Astrocyte of the hippocampus (primary cell): ENCODE measurements at regions not wholly inside any gene's neighbourhood (a gene's known extent, or its start where the extent isn't known, plus 50 kb on each side); places are given as distances from the start of the nearest gene placed in this dataset.

Experiments used
- DNase-seq: peaks from one replicate; pipeline ENCODE4 v3.0.0; 2011; ENCODE audit warnings: low read depth, low spot score

DNA sequence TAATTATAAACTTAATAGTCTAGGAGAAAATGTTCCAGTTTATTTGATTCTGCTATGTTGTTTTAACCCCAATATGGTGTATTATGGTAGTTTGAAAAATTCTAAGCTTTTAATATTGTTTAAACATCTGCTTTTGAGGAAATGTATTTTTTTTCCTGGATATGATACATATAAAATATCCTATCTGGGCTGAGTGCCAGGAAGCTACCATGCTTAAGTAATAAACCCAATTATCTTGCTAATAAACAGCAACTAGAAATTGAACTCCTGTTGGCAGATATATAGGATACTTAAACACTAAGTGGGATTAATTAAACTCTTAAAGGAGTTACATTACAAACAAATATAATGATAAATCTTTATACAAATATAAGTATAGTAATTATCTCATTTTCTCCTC lies 293.7 kb upstream of the GRM7 start:
- DNase-seq = no peak

DNA sequence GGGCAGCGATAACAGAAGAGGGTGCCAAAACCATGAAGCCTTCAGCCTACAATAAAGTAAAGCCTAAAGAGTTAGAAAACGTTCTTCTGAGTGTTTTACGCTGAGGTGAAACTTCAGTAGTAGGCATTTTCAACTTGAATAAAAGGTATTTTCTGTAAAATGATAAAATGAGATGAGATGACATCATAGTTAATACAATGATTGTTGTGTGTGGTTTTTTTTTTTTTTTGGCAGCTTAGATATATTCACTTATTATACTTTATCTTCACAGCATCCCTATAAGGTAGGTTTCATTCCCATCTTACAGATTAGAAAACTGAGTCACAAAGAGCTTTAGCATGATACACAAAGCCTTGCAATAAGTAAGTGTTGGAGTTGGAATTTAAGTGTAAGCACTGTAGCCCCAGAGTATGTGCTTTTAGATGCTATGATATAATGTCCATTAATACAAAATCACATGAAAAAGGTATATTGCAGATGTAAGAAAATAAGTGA lies 291.9 kb upstream of the GRM7 start:
- no peak for DNase-seq

DNA sequence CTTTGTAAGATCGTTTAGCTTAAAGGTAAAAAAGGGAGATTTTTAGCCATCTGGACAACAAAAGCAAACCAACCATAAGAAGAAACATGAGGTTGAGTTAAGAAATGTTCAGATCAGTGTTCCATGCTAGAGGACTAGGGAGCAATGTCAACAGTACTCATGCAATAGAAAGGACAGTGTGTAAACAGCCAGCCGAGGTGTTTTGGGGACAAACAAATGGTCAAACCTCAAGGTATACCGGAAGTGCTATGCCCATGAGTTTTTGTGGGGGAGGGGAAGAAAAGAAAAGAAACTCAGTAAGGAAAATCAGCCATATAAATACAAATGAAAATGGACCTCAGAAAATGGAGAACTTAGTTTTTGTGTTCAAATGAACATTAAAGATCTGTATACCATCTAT lies 289.5 kb upstream of the GRM7 start:
- DNase-seq = no peak

DNA sequence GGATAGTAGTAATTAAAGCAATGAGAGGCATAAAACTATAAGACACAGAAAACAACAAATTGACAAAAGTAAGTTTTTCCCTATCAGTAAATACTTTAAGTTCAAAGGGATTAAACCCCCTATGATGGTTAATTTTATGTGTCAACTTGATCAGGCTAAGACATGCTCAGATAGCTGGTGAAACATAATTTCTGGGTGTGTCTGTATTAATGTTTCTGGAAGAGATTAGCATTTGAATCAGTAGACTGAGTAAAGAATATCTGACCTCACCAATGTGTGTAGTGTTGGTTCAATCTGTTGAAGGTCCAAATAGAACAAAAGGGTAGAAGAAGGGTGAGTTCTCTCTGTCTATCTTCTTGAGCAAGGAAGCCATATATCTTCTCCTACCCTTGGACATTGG lies 283.3 kb upstream of the GRM7 start:
- DNase-seq = no peak

DNA sequence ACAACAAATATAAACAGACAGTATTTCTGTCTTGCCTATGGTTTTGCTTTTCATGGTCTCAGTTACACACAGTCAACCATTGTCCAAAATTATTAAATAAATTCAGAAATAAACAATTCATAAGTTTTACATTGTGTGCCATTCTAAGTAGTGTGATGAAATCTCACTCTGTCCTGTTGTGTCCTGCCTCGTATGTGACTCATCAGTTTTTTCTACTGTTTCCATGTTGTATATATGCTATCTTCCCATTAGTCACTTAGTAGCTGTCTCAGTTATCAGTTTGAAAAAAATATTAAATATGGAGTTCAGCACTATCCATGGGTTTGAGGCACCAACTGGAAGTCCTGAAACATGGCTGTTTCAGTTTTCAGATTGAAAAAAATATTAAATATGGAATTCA lies 282.4 kb upstream of the GRM7 start:
- no peak for DNase-seq

DNA sequence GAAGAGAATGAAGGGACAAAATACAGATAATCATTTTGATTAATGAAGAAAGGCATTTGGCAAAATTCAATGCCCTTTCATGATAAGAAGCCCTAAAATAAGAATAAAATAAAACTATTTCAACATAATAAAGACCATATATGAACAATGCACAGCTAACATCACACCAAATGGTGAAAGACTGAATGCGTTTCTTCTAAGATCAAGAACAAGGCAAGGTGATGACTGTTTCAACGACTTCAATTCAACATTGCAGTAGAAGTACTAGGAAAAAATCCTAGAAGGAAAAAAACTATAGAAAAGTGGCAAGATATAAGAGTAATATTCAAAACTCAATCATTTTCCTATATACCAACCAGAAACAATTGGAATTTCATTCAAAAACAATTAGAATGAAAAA lies 280.1 kb upstream of the GRM7 start:
- no peak for DNase-seq

DNA sequence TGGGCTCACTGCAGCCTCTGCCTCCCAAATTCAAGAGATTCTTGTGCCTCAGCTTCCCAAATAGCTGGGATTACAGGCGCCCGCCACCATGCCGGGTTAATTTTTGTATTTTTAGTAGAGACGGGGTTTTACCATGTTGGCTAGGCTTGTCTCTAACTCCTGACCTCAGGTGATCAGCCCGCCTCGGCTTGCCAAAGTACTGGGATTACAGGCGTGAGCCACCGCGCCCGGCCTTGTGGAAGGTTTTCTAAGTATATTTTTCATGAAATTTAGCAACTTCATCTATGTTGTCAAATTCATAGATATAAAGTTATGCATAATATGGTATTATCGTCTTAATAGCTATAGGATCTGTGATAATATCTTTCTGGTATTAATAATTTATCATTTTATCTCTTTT lies 275.6 kb upstream of the GRM7 start:
- no peak for DNase-seq

DNA sequence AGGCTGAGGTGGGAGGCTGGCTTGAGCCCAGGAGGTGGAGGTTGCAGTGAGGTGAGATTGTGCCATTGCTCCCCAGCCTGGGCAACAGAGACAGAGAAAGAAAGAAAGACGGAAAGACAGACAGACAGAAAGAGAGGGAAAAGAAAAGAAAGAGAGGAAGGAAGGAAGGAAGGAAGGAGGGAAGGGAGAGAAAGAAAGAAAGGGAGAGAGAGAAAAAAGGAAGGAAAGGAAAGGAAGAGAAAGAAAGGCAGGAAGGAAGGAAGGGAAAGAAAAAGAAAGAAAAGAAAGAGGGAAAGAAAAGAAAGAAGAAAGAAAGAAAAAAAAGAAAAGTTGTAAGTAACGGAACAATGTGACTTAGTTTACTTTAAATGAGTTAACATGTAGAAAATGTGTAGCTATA lies 260.7 kb upstream of the GRM7 start:
- no peak for DNase-seq

DNA sequence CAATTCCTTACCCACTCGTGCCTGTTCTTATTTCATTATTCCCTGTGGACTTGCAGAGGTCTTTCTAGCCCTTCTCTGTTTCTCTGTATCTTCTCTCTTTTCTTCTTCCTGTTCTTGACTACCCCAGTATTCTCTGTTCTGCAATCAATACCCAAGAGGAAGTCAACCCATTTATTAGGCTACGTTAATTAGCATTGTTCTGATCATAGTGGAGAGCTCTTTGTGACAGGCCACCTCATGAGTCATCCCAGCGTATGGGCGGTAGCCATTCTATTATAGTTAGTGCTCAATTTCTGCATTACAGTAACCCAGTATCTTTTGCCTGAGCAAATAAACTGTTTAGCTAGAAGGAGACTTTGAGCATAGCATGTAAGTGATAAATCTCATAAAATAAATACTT lies 259.5 kb upstream of the GRM7 start:
- DNase-seq = no peak

DNA sequence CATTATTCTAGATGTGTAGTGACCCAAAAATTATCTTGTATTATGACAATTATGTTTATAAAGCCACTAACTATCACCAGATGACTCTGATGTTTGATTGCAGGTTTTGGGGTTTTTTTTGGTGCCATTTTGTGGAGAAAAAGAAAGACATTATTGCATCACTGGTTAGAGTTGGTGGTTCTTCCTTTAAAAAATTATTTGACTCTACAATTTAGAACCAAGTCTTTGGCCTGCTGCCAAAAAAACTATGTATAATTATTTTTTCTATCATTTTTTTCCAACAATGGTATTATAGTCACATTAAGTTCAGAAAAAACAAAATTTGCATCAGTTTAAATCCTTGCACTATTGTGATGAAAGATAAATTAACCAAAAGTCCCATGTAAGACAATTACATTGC lies 258.6 kb upstream of the GRM7 start:
- no peak for DNase-seq

DNA sequence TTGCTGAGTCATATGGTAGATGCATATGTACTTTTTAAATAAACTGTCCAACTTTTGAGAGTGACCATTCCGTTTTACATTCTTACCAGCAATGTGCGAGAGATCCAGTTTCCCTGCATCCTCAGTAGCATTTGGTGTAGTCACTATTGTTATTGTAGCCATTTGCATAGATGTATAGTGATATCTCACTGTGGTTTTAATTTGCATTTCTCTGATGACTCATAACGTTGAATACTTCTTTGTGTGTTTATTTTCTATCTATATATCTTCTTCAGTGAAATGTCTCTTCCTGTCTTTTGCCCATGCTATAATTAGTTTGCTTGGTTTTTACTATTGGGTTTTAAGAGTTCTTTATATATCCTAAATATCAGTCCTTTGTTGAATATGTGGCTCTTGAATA lies 255.7 kb upstream of the GRM7 start:
- no peak for DNase-seq

DNA sequence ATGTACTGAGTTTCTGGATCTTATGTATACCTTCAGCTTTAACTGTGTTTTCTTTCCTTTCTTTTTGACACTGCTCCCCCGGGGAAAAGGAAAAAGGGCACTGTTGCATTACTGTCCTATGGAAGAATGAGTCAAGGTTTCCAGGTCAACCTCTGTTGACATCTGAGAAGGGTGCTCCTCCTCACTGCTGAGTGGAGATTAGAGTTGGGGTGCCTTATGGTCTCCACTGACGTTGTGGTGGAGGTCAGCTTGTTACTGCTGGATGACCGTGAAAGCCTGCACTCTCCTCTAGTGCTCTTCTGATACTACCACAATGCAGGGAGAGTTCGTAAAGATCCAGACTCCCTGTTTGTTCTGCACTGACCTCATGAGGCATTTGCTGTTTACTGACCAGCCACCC lies 252.1 kb upstream of the GRM7 start:
- no peak for DNase-seq

DNA sequence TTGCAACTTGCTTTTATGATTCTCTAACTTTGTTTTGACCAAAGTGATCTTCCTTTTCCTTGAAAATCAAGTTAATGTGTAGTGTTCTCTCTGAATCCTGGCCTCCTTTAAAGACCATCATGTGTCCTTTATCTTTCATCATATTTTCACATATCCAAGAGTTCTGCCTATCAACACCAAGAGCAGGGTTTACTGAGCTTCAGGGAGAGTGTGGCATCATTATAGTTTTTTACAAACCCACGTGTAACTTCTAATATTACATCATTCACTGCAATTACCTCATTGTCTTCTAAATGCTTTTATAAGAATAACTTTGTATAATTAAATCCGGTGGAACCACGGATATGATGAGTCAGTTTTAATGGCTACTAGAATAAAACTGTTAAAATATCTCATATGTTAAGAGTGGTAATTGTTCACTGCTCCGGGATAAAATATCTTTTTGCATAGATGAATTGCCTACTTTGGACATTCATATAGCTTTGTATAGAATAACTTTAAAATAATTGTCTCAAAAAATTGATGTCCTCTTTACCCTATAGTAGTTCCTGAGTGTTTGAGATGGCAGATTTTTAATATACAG lies 248.8 kb upstream of the GRM7 start:
- no peak for DNase-seq

DNA sequence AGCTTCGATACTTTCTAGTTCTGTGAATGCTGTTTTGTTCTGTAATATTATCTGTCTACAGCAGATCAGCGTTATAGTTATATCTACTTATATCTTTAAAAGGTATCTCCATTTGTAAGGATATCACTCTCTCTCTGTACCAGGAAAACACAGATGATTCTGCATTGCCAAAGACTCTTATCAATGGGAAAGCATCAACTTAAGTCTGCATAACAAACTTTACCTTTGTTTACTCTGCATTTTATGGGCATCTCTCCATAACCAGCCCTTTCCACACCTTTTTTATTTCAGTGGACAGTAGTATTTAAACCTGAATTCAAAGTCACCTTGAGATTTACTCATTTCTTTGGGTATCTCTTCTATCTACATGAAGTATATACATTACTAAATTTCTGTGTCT lies 238.7 kb upstream of the GRM7 start:
- DNase-seq = no peak

DNA sequence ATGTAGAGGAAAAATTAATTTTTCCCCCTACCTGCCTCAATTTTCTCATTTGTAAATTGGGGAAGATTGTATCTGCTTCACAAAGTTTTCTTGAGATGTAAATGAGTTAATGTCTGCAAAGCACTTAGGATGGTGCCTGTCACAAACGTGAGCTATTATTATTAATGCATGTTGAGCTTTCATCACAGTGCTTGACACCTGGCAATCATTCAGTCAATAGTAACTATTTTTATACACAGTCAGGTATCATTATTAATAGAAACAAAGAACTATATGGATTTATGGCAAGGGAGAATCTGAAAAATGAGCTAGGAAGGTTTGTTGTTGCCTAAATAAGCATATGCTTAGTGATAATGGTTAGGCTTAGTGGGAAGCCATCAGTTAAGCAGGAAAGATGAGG lies 238.2 kb upstream of the GRM7 start:
- DNase-seq = no peak

DNA sequence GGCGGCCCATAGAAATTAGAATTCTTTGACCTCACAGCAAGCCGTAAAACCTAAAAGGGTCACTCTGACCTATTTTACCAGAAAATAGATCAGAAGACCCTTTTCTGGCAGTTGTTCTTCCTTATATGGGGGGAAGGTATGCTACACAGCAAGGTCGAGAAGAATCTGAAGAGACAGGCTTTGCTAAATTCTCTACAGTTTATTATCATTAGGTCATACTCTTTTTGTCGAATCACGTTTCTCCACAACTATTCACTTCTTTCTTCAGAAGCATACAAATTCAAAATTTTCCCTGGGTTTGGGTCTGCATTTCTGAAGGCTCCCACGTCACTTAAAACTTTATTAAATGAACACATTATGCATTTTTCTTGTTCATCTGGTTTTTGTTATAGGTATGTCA lies 229.5 kb upstream of the GRM7 start:
- no peak for DNase-seq

DNA sequence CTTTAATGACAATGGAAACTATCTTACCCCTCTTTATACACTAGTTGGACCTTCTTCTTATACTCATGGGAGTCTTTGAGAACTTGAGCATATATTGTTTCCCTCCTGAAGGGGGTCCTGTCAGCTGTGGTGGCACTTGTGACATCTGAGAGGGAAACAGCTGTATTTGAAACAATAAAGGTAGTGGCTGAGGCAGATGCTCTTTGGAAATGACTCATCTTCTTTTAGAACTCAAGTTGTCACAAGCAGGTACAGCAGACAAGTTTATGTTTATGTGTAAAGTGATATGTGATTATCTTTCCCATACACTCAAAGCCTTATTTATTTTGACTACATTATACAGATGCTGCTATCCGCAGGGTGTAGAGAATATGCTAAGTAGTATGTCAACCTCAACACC lies 220.0 kb upstream of the GRM7 start:
- no peak for DNase-seq

DNA sequence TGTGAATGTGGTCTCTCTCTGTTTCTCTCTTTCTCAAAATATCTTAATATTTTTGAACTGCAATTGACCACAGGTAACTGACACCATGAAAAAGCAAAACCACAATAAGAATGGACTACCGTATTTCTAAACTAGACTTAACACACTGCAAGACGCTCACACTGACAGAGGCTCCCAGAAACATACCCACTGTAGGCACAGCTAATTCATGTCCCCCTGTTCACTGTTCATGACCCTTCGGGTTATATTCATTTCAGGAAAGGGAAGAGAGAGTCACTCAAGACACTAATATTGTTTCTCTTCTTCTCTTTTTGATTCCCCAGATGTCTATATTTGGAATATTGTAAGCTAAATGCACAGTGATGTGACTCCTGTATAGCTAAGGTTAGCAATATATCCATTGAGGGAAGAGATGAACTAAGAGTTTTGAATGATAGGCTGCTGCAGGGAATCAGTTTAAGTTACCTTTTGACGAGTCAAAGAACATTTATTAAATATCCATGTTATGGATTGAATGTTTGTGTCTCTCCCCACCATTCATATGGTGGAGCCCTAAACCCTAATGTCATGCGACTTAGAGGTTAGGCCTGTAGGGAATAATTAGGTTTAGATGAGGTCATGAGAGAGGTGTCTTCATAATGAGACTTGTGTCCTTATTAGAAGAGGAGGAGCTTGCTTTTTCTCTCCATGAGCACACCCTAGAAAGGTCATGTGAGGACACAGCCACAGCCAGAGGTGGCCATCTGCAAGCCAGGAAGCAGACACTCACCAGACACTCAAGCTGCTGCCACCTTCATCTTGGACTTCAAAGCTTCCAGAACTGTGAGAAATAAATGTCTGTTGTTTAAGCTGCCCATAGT lies 216.6 kb upstream of the GRM7 start:
- DNase-seq = no peak

DNA sequence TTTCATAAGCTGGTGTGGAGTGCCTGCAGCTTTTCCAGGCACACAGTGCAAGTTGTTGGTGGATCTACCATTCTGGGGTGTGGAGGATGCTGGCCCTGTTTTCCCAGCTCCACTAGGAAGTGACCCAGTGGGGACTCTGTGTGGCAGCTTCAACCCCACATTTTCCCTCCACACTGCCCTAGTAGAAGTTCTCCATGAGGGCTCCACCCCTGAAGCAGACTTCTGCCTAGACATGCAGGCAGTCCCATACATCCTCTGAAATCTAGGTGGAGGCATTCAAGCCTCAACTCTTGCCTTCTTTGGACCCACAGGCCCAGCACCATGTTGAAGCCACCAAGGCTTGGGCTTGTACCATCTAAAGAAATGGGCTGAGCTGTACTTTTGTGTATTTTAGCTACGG lies 206.2 kb upstream of the GRM7 start:
- no peak for DNase-seq

DNA sequence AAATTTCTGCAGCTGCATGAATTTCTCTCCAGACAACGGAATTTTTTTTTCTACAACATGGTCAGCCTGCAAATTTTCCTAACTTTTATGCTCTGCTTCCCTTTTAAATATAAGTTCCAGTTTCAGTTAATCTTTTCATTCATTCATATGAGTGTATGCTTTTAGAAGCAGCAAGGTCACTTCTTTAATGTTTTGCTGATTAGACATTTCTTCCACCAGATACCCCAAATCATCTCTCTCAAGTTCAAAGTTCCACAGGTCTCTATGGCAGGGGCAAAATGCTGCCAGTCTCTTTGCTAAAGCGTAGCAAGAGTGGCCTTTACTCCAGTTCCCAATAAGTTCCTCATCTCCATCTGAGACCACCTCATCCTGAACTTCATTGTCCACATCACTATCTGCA lies 205.6 kb upstream of the GRM7 start:
- no peak for DNase-seq

DNA sequence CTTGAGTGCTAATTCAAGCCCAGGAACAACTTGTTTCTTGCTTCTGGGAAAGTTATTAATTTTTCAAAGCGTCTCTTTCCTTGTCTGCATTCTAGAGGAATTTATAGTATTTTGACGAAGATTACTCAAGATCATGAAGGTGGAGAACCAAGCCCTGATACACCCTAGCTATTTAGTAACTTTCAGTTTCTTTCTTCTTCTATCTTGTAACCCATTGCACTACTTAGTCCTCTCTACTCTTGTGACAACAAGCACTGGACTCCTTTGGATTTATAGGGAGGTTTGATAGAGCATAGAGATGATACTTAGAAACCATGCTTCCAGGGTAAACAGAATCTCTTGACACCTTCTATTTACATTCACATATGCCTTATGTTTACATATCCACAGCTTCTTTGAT lies 203.3 kb upstream of the GRM7 start:
- no peak for DNase-seq

DNA sequence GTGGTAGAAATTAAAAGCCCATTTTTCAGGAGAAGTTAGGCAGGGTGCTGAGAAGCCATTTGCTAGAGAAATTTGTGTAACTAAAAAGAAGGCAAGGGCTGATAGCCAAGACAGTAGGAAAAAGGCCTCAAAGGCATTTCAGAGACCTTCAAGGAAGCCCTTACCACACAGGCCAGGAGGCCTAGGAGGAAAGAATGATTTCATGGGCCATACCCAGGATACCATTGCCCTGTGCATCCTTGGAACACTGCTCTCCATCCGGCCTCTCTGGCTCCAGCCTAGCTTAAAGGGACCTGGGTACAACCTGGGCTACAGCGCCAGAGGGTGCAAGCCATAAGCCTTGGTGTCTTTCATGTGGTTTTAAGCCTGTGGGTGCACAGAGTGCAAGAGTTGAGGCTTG lies 193.6 kb upstream of the GRM7 start:
- no peak for DNase-seq

DNA sequence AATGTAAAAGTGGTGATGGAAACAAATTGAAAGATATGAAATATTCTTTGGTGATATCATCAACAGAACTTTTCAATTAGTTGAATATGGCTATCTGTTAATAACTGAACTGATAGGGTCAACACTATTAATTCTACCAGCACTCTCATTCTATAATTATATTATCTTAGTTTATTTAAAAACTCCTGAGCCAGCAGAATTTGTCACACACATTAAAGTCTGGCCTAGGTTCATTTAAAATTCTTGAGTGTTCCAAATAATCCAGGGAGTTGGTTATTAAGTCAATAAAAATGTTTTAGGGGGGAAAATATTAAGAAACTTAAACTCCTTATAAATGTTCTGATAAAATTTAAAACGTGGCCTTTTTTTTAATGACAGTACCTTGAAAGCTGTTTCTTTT lies 189.6 kb upstream of the GRM7 start:
- DNase-seq = no peak

DNA sequence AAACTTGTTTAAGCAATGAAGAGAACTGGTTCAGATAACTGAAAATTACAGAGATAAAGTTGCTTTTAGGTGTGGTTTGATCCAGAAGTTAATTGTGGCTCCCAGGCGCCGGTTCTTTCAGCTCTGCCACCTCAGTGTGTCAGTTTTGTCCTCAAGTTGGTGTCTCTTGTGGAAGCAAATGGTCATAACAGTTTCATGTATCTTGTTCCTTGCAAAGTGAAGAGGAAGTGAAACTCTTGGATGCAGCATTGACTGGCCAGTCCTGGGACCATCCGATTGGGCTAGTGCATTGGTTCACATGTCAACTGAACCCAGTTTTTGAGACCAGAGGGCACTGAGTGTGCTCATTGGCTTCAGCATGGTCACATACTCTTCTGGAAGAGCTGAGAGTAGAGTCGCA lies 181.4 kb upstream of the GRM7 start:
- no peak for DNase-seq
